ENCODE measurements at regions not wholly inside any gene's neighbourhood (a gene's known extent, or its start where the extent isn't known, plus 50 kb on each side); places are given as distances from the start of the nearest gene placed in this dataset.

GRCh38 chr2:21415234-21415633, 291.5 kb downstream of the TDRD15 start:
- Histone ChIP-seq H2BK15ac (replicated peaks; ENCODE audit: low read depth) (no peak overlapping the region), H3K36me3 (ENCODE audit: control insufficient read depth, insufficient read depth, low read length) (no peaks in the 10 kb centered on the region), H3K79me1 (ENCODE audit: low read length) (no peaks in the 10 kb centered on the region), H3K79me2 (ENCODE audit: control insufficient read depth, insufficient read depth, low read length) (no peaks in the 10 kb centered on the region), H3K23ac (ENCODE audit: low read length) (no peak overlapping the region), H4K5ac (ENCODE audit: low read length) (no peak overlapping the region), H3K4me3 (ENCODE audit: low read length) (no peak overlapping the region), H3K18ac (ENCODE audit: low read length) (no peak overlapping the region), H4K8ac (ENCODE audit: low read depth, low read length) (no peak overlapping the region), H3K27me3 (ENCODE audit: insufficient read depth, low read length, poor library complexity) (no peaks in the 10 kb centered on the region), H3K56ac (ENCODE audit: low read length) (no peak overlapping the region), H3K4me2 (ENCODE audit: low read length) (no peak overlapping the region), H2BK5ac (ENCODE audit: low read length) (no peak overlapping the region), H2AK5ac (ENCODE audit: low read length) (no peak overlapping the region), H3K4ac (ENCODE audit: low read depth, low read length) (no peak overlapping the region), H3K4me1 (ENCODE audit: control insufficient read depth, low read depth, low read length) (no peaks in the 10 kb centered on the region), H3K27ac (ENCODE audit: low read depth, low read length) (no peak overlapping the region), H3K9ac (ENCODE audit: low read length) (no peak overlapping the region), H2BK120ac (ENCODE audit: low read depth, low read length) (no peak overlapping the region)
- no CpG with 5 or more reads among the region's 3 CpGs for WGBS (ENCODE audit: extremely low coverage, insufficient coverage, low lambda C conversion rate)
- DNase-seq = peak; percentile 76

DNA sequence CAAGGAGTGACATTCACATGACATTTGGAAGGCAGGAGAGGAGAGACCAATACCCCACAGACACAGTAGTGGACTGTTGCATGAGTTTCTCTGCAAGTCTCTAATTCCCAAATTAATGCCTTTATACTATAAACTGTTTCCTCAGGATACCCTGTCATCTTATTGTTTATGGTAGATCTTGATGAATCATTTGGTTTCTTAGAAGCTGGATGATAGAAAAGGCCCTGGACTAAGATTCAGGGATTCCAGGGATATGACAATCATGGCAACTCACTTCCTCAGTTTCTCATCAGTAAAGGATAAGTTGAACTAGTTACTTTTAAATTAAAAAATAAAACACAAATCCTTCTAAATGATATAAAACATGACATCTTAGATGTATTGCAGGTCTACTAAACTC, 292.5 kb downstream of the TDRD15 start:
- no peak overlapping the region for H4K8ac ChIP-seq (ENCODE audit: low read depth, low read length)
- no peak overlapping the region for H3K56ac ChIP-seq (ENCODE audit: low read length)
- no peak overlapping the region for H2BK120ac ChIP-seq (ENCODE audit: low read depth, low read length)
- no peak overlapping the region for H3K18ac ChIP-seq (ENCODE audit: low read length)
- H3K4me1 ChIP-seq (ENCODE audit: control insufficient read depth, low read depth, low read length) = no peaks in the 10 kb centered on the region
- no peak overlapping the region for H2AK5ac ChIP-seq (ENCODE audit: low read length)
- no peak overlapping the region for H3K4me2 ChIP-seq (ENCODE audit: low read length)
- H2BK5ac ChIP-seq (ENCODE audit: low read length) = no peak overlapping the region
- H3K27ac ChIP-seq (ENCODE audit: low read depth, low read length) = no peak overlapping the region
- no peak overlapping the region for H4K5ac ChIP-seq (ENCODE audit: low read length)
- no peaks in the 10 kb centered on the region for H3K79me2 ChIP-seq (ENCODE audit: control insufficient read depth, insufficient read depth, low read length)
- no peak for DNase-seq
- H3K27me3 ChIP-seq (ENCODE audit: insufficient read depth, low read length, poor library complexity) = no peaks in the 10 kb centered on the region
- no peak overlapping the region for H2BK15ac ChIP-seq (replicated peaks; ENCODE audit: low read depth)
- H3K36me3 ChIP-seq (ENCODE audit: control insufficient read depth, insufficient read depth, low read length) = no peaks in the 10 kb centered on the region
- H3K4me3 ChIP-seq (ENCODE audit: low read length) = no peak overlapping the region
- no peak overlapping the region for H3K9ac ChIP-seq (ENCODE audit: low read length)
- H3K4ac ChIP-seq (ENCODE audit: low read depth, low read length) = no peak overlapping the region
- H3K79me1 ChIP-seq (ENCODE audit: low read length) = no peaks in the 10 kb centered on the region
- H3K23ac ChIP-seq (ENCODE audit: low read length) = no peak overlapping the region

GRCh38 chr2:21418456-21418855, 294.7 kb downstream of the TDRD15 start:
- WGBS (ENCODE audit: extremely low coverage, insufficient coverage, low lambda C conversion rate) = no CpG with 5 or more reads among the region's 4 CpGs
- H2BK120ac ChIP-seq (ENCODE audit: low read depth, low read length) = no peak overlapping the region
- H3K4me1 ChIP-seq (ENCODE audit: control insufficient read depth, low read depth, low read length) = no peaks in the 10 kb centered on the region
- H3K4ac ChIP-seq (ENCODE audit: low read depth, low read length) = no peak overlapping the region
- H3K9ac ChIP-seq (ENCODE audit: low read length) = no peak overlapping the region
- no peak overlapping the region for H4K8ac ChIP-seq (ENCODE audit: low read depth, low read length)
- H4K5ac ChIP-seq (ENCODE audit: low read length) = no peak overlapping the region
- no peak overlapping the region for H3K4me3 ChIP-seq (ENCODE audit: low read length)
- H3K36me3 ChIP-seq (ENCODE audit: control insufficient read depth, insufficient read depth, low read length) = no peaks in the 10 kb centered on the region
- H2BK15ac ChIP-seq (replicated peaks; ENCODE audit: low read depth) = no peak overlapping the region
- no peak for DNase-seq
- H3K18ac ChIP-seq (ENCODE audit: low read length) = no peak overlapping the region
- H3K79me1 ChIP-seq (ENCODE audit: low read length) = no peaks in the 10 kb centered on the region
- H2AK5ac ChIP-seq (ENCODE audit: low read length) = no peak overlapping the region
- no peak overlapping the region for H3K56ac ChIP-seq (ENCODE audit: low read length)
- H3K4me2 ChIP-seq (ENCODE audit: low read length) = no peak overlapping the region
- no peak overlapping the region for H3K23ac ChIP-seq (ENCODE audit: low read length)
- no peaks in the 10 kb centered on the region for H3K27me3 ChIP-seq (ENCODE audit: insufficient read depth, low read length, poor library complexity)
- H3K79me2 ChIP-seq (ENCODE audit: control insufficient read depth, insufficient read depth, low read length) = no peaks in the 10 kb centered on the region
- no peak overlapping the region for H3K27ac ChIP-seq (ENCODE audit: low read depth, low read length)
- H2BK5ac ChIP-seq (ENCODE audit: low read length) = no peak overlapping the region

- Histone ChIP-seq H2BK120ac (ENCODE audit: low read depth, low read length) (no peak overlapping the region), H3K18ac (ENCODE audit: low read length) (no peak overlapping the region), H2AK5ac (ENCODE audit: low read length) (no peak overlapping the region), H3K27ac (ENCODE audit: low read depth, low read length) (no peak overlapping the region), H3K9ac (ENCODE audit: low read length) (no peak overlapping the region), H3K23ac (ENCODE audit: low read length) (no peak overlapping the region), H3K27me3 (ENCODE audit: insufficient read depth, low read length, poor library complexity) (no peaks in the 10 kb centered on the region), H3K36me3 (ENCODE audit: control insufficient read depth, insufficient read depth, low read length) (no peaks in the 10 kb centered on the region), H4K8ac (ENCODE audit: low read depth, low read length) (no peak overlapping the region), H3K56ac (ENCODE audit: low read length) (no peak overlapping the region), H3K4me2 (ENCODE audit: low read length) (no peak overlapping the region), H3K4ac (ENCODE audit: low read depth, low read length) (no peak overlapping the region), H2BK5ac (ENCODE audit: low read length) (no peak overlapping the region), H2BK15ac (replicated peaks; ENCODE audit: low read depth) (no peak overlapping the region), H3K79me1 (ENCODE audit: low read length) (no peaks in the 10 kb centered on the region), H3K4me3 (ENCODE audit: low read length) (no peak overlapping the region), H3K79me2 (ENCODE audit: control insufficient read depth, insufficient read depth, low read length) (no peaks in the 10 kb centered on the region), H4K5ac (ENCODE audit: low read length) (no peak overlapping the region), H3K4me1 (ENCODE audit: control insufficient read depth, low read depth, low read length) (no peaks in the 10 kb centered on the region)
- WGBS (ENCODE audit: extremely low coverage, insufficient coverage, low lambda C conversion rate) = no CpG with 5 or more reads among the region's 10 CpGs
- no peak for DNase-seq
Observed at GRCh38 chr2:21420553-21421335, 297.0 kb downstream of the TDRD15 start.

- Histone ChIP-seq H3K36me3 (ENCODE audit: control insufficient read depth, insufficient read depth, low read length) (no peaks in the 10 kb centered on the region), H3K56ac (ENCODE audit: low read length) (no peak overlapping the region), H3K27ac (ENCODE audit: low read depth, low read length) (no peak overlapping the region), H2AK5ac (ENCODE audit: low read length) (no peak overlapping the region), H3K4me3 (ENCODE audit: low read length) (no peak overlapping the region), H3K79me1 (ENCODE audit: low read length) (no peaks in the 10 kb centered on the region), H2BK120ac (ENCODE audit: low read depth, low read length) (no peak overlapping the region), H3K4ac (ENCODE audit: low read depth, low read length) (no peak overlapping the region), H2BK15ac (replicated peaks; ENCODE audit: low read depth) (no peak overlapping the region), H3K4me1 (ENCODE audit: control insufficient read depth, low read depth, low read length) (no peaks in the 10 kb centered on the region), H2BK5ac (ENCODE audit: low read length) (no peak overlapping the region), H3K27me3 (ENCODE audit: insufficient read depth, low read length, poor library complexity) (no peaks in the 10 kb centered on the region), H3K18ac (ENCODE audit: low read length) (no peak overlapping the region), H3K79me2 (ENCODE audit: control insufficient read depth, insufficient read depth, low read length) (no peaks in the 10 kb centered on the region), H3K4me2 (ENCODE audit: low read length) (no peak overlapping the region), H4K8ac (ENCODE audit: low read depth, low read length) (no peak overlapping the region), H4K5ac (ENCODE audit: low read length) (no peak overlapping the region), H3K23ac (ENCODE audit: low read length) (no peak overlapping the region), H3K9ac (ENCODE audit: low read length) (no peak overlapping the region)
- WGBS (ENCODE audit: extremely low coverage, insufficient coverage, low lambda C conversion rate) = no CpG with 5 or more reads among the region's 2 CpGs
- DNase-seq = peak; percentile 78
Observed at GRCh38 chr2:21422050-21422449, 298.3 kb downstream of the TDRD15 start.
